VCaP (cell line): ENCODE measurements at regions not wholly inside any gene's neighbourhood (a gene's known extent, or its start where the extent isn't known, plus 50 kb on each side); places are given as distances from the start of the nearest gene placed in this dataset.
"Not testable (repeated sequence)": the region's sequence is repeated elsewhere in the genome, so short reads cannot be mapped to it uniquely, and the experiment has no call there.

Source experiments
- H3K27ac ChIP-seq: fragments of 450-650 bp; 2 replicates; pipeline ENCODE4 v1.5.1; 2017
- TF ChIP-seq, protein P1 (sequence below): fragments of 450-650 bp; conservative IDR thresholded peaks from 2 replicates; pipeline ENCODE4 v1.5.1; 2017; ENCODE audit warnings: mild to moderate bottlenecking, moderate library complexity

DNA sequence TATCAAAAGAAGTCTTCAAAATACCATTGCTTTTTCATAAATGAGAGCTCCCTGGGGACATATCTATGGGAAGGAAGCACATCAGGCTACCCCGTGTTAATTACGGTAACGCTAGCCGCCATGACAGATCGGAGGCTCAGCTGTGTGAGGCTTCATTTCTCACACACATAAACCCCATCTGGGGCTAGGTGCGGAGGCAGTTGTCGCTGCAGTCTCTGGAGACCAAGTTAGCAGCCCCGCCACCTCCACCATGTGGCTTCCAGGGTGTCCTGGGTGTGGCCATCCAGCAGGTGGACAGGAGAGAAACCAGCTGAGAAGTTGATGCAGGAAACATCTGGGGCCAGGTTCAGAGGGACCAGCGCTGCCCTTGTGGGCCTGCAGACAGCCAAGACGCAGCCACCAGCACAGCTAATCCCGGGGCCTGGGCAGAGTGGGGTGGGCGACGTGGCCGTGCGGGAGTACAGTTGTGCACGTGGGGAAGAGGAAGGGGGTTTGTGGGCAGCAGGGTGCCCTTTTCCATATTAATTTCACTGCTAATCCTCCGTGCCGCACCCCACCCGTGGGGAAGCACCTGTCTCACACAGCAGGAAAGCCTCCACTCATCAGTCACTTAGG lies 426.5 kb downstream of the IRX1 start:
- TF ChIP-seq, protein P1, sequence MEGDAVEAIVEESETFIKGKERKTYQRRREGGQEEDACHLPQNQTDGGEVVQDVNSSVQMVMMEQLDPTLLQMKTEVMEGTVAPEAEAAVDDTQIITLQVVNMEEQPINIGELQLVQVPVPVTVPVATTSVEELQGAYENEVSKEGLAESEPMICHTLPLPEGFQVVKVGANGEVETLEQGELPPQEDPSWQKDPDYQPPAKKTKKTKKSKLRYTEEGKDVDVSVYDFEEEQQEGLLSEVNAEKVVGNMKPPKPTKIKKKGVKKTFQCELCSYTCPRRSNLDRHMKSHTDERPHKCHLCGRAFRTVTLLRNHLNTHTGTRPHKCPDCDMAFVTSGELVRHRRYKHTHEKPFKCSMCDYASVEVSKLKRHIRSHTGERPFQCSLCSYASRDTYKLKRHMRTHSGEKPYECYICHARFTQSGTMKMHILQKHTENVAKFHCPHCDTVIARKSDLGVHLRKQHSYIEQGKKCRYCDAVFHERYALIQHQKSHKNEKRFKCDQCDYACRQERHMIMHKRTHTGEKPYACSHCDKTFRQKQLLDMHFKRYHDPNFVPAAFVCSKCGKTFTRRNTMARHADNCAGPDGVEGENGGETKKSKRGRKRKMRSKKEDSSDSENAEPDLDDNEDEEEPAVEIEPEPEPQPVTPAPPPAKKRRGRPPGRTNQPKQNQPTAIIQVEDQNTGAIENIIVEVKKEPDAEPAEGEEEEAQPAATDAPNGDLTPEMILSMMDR: no peak
- H3K27ac ChIP-seq: no peak overlapping the region

DNA sequence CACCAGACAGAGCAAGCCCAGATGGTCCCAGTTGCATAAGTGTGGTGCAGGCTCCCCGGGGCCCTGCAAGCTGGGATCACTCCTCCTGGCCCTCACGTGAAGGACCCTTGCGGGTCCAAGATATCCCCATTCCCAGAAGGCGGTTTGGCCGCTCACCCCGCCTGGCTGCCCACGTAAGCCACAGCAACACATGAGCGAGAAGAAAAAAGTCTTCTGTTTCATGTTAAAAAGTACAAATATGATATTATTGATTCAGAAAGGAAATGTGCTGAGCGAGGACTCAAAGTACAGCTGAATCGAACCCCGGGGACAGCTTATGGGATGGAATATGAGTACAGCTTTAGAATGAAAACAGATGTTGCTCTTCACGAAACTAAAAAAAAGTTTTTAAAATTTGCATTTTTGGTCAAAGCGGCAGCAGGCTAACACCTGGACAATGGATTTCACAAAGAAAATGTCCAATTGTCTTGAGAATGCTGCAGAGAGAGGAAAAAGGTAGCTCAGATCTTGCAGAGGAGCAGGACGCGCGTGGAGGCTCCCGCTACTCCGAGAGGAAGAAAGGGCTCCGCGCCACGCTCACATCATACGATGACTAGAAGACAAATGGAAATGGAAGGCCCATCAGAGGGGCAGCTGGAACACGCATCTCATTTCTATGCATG lies 427.6 kb downstream of the IRX1 start:
- H3K27ac ChIP-seq: no peak overlapping the region
- TF ChIP-seq, protein P1: no peak

DNA sequence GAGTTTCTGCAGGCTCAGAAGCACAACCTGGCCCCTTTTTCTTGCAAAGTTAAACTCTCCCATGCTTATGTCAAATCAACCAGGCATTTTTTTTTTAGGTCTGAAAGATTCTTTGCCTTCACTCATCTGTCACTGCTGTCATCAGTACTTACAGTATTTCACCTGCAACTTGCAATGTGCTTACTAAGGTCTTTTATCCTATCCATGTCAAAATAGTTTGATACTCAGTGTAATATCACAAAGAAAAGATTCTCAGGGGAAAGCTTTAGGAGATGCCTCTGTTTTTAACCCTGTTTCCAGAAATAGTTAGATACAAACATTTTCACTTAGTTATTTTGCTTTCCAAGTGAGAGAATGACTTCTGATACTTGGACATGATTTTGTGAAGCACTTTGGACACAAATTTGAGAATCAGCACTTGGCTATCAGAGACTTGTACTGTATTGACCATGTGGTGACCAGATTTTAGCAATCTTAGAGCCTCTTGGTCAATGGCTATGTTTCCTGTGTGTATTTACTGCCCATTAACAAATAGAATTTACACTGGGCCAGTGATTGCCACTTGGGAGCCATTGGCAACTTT lies 428.2 kb downstream of the IRX1 start:
- H3K27ac ChIP-seq: no peak overlapping the region
- TF ChIP-seq, protein P1: no peak

DNA sequence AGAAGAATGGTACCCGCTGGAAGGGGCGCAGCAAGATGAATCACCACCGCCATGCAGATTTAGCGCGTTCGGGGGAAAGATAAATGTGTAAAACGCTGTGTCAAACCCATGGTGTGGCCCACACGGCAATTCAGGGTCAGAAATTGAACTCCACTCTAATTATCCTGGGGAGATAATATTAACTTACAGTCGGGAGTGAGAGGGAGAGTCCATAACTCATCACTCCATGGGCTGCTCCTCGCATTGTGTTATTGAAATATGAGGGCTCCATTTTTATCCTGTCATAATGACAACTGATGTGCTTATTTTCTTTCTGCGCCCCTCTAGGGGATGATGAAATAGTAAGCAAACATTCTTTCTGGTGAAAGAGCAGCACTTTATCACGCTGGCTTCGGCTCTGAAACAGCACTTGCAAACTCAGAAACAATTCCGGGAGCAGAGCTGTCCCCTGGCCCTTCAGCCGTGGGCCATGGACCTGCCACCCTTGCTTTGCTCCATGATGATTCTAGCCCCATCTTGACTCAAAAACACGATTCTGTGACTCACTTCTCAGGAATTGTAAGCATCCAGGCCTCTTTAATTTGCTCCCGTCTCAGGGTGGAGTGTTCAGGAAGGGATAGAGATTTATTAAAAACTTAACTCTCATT lies 431.6 kb downstream of the IRX1 start:
- no peak overlapping the region for H3K27ac ChIP-seq
- TF ChIP-seq, protein P1: no peak

DNA sequence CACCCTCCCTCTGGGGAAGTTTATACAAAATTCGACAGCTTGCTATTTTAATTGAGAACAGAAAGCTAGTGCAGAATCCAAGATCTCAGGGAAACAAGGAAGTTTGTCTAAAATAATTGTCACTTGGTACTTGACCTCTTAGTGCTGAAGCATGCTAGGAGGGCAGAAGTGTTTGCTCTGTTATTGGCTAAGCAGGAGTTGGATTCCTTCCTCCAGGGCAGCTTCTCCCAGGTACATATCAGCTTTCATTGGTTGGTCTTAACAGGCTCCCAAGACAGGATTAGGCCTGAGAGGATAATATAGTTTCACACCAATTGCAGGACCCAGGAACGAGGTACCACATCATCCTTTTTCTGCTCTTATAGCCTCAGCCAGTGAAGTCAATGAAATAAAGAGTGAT lies 432.8 kb downstream of the IRX1 start:
- no peak overlapping the region for H3K27ac ChIP-seq
- TF ChIP-seq, protein P1: no peak

DNA sequence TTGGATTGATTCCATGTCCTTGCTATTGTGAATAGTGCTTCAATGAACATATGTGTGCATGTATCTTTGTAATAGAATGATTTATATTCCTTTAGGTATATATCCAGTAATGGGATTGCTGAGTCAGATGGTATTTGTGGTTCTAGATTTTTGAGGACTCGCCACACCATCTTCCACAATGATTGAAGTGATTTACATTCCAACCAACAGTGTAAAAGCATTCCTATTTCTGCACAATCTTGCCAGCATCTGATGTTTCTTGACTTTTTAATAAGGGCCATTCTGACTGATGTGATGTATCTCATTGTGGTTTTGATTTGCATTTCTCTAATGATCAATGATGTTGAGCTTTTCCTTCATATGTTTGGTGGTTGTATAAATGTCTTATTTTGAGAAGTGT lies 437.9 kb downstream of the IRX1 start:
- not testable (repeated sequence) for H3K27ac ChIP-seq

DNA sequence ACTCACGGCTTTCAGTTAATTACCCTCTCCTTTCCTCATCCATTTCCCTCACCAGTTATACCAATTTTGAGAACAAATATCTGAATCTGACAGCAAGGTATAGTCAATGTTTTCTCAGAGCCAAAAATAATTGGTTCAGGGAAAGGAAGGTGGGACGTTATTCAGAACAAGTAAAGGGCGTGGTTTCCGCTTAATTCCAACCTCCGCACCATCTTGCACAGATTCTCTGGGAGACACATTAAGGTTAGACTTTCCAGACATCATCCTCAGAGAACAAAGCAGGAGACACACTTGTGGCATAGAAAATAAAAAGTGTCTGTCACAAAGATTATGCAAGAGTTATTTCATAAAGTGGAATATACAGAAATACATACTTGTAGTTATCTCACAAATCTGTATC lies 441.2 kb downstream of the IRX1 start:
- H3K27ac ChIP-seq: no peak overlapping the region
- TF ChIP-seq, protein P1: no peak
